ENCODE measurements at regions not wholly inside any gene's neighbourhood (a gene's known extent, or its start where the extent isn't known, plus 50 kb on each side); places are given as distances from the start of the nearest gene placed in this dataset.

DNA sequence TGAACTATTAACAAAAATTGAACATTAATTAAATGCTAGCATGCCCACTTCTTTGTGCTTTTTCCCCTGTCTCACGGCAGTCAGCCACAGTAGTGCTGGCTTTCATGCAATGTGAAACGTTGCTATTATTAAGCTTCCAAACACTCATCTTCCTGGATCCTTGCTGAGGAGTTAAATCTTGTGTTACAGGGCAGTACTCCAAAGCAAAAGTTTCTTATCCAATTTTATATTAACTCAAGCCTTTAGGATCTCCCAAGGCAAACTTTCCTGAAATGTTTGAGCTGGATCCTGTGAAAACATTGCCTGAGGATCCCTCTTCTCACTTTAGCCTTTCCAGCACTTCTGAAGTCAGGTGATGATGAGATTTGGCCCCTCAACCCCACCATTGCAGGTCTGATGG lies 1454.8 kb downstream of the FSTL5 start:
- no TSS peak for BruUV-seq (replicated peaks)
- no peak for ATAC-seq
- H4K20me1 ChIP-seq (ENCODE audit: insufficient read depth): no peaks in the 10 kb centered on the region
- CTCF ChIA-PET: no interaction called here
- POLR2A ChIA-PET: no interaction called here
- no peak overlapping the region for H2AFZ ChIP-seq (ENCODE audit: low read depth, low read length, poor library complexity, severe bottlenecking)
- H3K27ac ChIP-seq (ENCODE audit: low read depth, low read length): no peak overlapping the region
- no peak overlapping the region for H3K4me3 ChIP-seq (replicated peaks in 1 of 2; ENCODE audit: low read depth in 1 of 2, low read length in 2 of 2)
- intact Hi-C loops (cut with micrococcal nuclease): no loop called here
- H3K79me2 ChIP-seq (ENCODE audit: insufficient read depth, low read length): no peaks in the 10 kb centered on the region
- H3K9ac ChIP-seq (ENCODE audit: low read length): no peak overlapping the region
- H3K36me3 ChIP-seq (ENCODE audit: control insufficient read depth in 1 of 2, insufficient read depth in 2 of 2, low read length in 2 of 2): no peaks in the 10 kb centered on the region
- RAD21 ChIA-PET (ENCODE audit: low non-redundant PET in 1 of 2, low total read pairs in 2 of 2, uncharacterized antibody in 2 of 2, unreplicated experiment in 2 of 2): no interaction called here
- no peaks in the 10 kb centered on the region for H3K27me3 ChIP-seq (ENCODE audit: insufficient read depth, low read length)
- no peaks in the 10 kb centered on the region for H3K4me1 ChIP-seq (ENCODE audit: control insufficient read depth in 1 of 2, insufficient read depth in 2 of 2, low read length in 2 of 2)
- TF ChIP-seq ELF1 (IDR thresholded peaks at IDR 0.05; ENCODE audit: borderline replicate concordance, low read depth) (no peak), CEBPB (IDR thresholded peaks at IDR 0.05; ENCODE audit: low read depth) (no peak), SIN3A (IDR thresholded peaks at IDR 0.05; ENCODE audit: low read depth) (no peak), ZFX (IDR thresholded peaks at IDR 0.05) (no peak), EZH2phosphoT487 (IDR thresholded peaks at IDR 0.05; ENCODE audit: borderline replicate concordance) (no peak), CBX3 (IDR thresholded peaks at IDR 0.05; ENCODE audit: low read depth) (no peak), POLR2AphosphoS5 (IDR thresholded peaks at IDR 0.05; ENCODE audit: low read depth, low read length) (no peak)
- TF ChIP-seq, protein P1, sequence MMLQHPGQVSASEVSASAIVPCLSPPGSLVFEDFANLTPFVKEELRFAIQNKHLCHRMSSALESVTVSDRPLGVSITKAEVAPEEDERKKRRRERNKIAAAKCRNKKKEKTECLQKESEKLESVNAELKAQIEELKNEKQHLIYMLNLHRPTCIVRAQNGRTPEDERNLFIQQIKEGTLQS (IDR thresholded peaks at IDR 0.05): no peak
- H3K9me2 ChIP-seq (ENCODE audit: insufficient read depth): no peaks in the 10 kb centered on the region
- DNase-seq (ENCODE audit: low read depth, low spot score): no peak
- H3K4me2 ChIP-seq (ENCODE audit: low read length): no peak overlapping the region
- H3K9me3 ChIP-seq (ENCODE audit: control insufficient read depth in 1 of 2, insufficient read depth in 1 of 2, low read depth in 1 of 2, low read length in 2 of 2): no peaks in the 10 kb centered on the region

DNA sequence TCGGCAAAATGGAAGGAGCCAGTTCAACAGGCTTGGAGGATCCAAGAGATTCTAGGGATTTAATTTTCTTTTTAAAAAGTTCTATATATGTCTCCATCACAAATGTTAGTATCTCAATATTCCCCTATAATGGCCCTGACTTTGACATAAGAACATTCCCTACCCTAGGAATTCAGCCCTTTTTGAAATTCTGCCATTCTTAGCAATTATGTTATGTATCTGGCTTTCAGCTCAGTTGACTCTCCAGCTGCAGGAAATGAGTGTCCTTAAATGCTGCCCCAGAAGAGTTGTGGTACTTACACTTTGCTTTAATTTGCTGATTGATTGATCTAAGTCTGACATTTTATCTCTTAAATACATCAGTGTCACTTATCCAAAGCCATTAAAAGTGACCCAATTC lies 1454.3 kb downstream of the FSTL5 start:
- H3K9me2 ChIP-seq (ENCODE audit: insufficient read depth): no peaks in the 10 kb centered on the region; the same call in 1 of the 2 replicates
- H4K20me1 ChIP-seq (ENCODE audit: insufficient read depth): no peaks in the 10 kb centered on the region
- no peaks in the 10 kb centered on the region for H3K4me1 ChIP-seq (ENCODE audit: control insufficient read depth in 1 of 2, insufficient read depth in 2 of 2, low read length in 2 of 2)
- H3K27me3 ChIP-seq (ENCODE audit: insufficient read depth, low read length): no peaks in the 10 kb centered on the region
- H3K4me3 ChIP-seq (replicated peaks in 1 of 2; ENCODE audit: low read depth in 1 of 2, low read length in 2 of 2): no peak overlapping the region
- H3K36me3 ChIP-seq (ENCODE audit: control insufficient read depth in 1 of 2, insufficient read depth in 2 of 2, low read length in 2 of 2): no peaks in the 10 kb centered on the region
- H3K9ac ChIP-seq (ENCODE audit: low read length): no peak overlapping the region
- no peak overlapping the region for H2AFZ ChIP-seq (ENCODE audit: low read depth, low read length, poor library complexity, severe bottlenecking)
- ChIA-PET RAD21 (ENCODE audit: low non-redundant PET in 1 of 2, low total read pairs in 2 of 2, uncharacterized antibody in 2 of 2, unreplicated experiment in 2 of 2) (no interaction called here), CTCF (no interaction called here), POLR2A (no interaction called here)
- H3K4me2 ChIP-seq (ENCODE audit: low read length): no peak overlapping the region
- no TSS peak for BruUV-seq (replicated peaks)
- no peak for DNase-seq (ENCODE audit: low read depth, low spot score)
- intact Hi-C loops (cut with micrococcal nuclease): no loop called here
- TF ChIP-seq EZH2 (IDR thresholded peaks at IDR 0.05) (no peak), SP1 (IDR thresholded peaks at IDR 0.05; ENCODE audit: low read depth) (no peak), ELF1 (IDR thresholded peaks at IDR 0.05; ENCODE audit: borderline replicate concordance, low read depth) (no peak), EZH2phosphoT487 (IDR thresholded peaks at IDR 0.05; ENCODE audit: borderline replicate concordance) (no peak), TCF7L2 (IDR thresholded peaks at IDR 0.05; ENCODE audit: borderline replicate concordance, extremely low read depth, insufficient read depth, insufficient read length) (no peak), SIN3A (IDR thresholded peaks at IDR 0.05; ENCODE audit: low read depth) (no peak), JUND (IDR thresholded peaks at IDR 0.05) (no peak), REST (IDR thresholded peaks at IDR 0.05; ENCODE audit: low read depth) (no peak), SRF (IDR thresholded peaks at IDR 0.05; ENCODE audit: low read depth) (no peak), POLR2A (IDR thresholded peaks at IDR 0.05; ENCODE audit: borderline replicate concordance, extremely low read depth, insufficient read depth, insufficient read length) (no peak), POLR2AphosphoS5 (IDR thresholded peaks at IDR 0.05; ENCODE audit: low read depth, low read length) (no peak), CEBPB (IDR thresholded peaks at IDR 0.05; ENCODE audit: low read depth) (no peak), YY1 (IDR thresholded peaks at IDR 0.05; ENCODE audit: extremely low read depth, insufficient replicate concordance, low read depth, low read length) (no peak)
- TF ChIP-seq, protein P2, sequence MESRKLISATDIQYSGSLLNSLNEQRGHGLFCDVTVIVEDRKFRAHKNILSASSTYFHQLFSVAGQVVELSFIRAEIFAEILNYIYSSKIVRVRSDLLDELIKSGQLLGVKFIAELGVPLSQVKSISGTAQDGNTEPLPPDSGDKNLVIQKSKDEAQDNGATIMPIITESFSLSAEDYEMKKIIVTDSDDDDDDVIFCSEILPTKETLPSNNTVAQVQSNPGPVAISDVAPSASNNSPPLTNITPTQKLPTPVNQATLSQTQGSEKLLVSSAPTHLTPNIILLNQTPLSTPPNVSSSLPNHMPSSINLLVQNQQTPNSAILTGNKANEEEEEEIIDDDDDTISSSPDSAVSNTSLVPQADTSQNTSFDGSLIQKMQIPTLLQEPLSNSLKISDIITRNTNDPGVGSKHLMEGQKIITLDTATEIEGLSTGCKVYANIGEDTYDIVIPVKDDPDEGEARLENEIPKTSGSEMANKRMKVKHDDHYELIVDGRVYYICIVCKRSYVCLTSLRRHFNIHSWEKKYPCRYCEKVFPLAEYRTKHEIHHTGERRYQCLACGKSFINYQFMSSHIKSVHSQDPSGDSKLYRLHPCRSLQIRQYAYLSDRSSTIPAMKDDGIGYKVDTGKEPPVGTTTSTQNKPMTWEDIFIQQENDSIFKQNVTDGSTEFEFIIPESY (IDR thresholded peaks at IDR 0.05; ENCODE audit: extremely low read depth, insufficient replicate concordance, low read length): no peak
- no peaks in the 10 kb centered on the region for H3K79me2 ChIP-seq (ENCODE audit: insufficient read depth, low read length)
- no peak overlapping the region for H3K27ac ChIP-seq (ENCODE audit: low read depth, low read length)
- no peaks in the 10 kb centered on the region for H3K9me3 ChIP-seq (ENCODE audit: control insufficient read depth in 1 of 2, insufficient read depth in 1 of 2, low read depth in 1 of 2, low read length in 2 of 2)
- no peak for ATAC-seq

All from HCT116 (cell line).